ENCODE measurements at regions not wholly inside any gene's neighbourhood (a gene's known extent, or its start where the extent isn't known, plus 50 kb on each side); places are given as distances from the start of the nearest gene placed in this dataset.
A peak's percentile ranks its signal among the peaks of the same experiment; 100 is the strongest.

DNA sequence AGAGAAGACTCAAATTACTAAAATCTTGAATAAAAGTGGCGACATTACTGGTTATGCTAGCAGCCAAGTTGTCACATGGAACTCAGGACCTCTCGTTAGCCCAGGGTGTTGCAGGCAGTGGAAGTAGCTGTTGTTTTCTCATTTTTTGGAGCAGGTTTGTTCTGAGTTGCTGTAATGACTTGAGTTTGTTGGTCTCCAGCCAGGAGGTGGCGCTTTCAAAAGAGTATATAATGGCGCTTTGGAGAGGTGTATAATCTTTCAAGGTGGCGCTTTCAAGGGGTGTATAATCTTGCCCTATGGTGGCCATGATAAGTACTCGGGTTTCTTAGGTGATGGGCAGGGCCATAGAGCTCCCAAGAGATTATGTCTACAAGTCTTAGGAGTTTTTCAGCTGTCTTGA, 632.7 kb downstream of the NTRK3 start:
- TF ChIP-seq, protein P1, sequence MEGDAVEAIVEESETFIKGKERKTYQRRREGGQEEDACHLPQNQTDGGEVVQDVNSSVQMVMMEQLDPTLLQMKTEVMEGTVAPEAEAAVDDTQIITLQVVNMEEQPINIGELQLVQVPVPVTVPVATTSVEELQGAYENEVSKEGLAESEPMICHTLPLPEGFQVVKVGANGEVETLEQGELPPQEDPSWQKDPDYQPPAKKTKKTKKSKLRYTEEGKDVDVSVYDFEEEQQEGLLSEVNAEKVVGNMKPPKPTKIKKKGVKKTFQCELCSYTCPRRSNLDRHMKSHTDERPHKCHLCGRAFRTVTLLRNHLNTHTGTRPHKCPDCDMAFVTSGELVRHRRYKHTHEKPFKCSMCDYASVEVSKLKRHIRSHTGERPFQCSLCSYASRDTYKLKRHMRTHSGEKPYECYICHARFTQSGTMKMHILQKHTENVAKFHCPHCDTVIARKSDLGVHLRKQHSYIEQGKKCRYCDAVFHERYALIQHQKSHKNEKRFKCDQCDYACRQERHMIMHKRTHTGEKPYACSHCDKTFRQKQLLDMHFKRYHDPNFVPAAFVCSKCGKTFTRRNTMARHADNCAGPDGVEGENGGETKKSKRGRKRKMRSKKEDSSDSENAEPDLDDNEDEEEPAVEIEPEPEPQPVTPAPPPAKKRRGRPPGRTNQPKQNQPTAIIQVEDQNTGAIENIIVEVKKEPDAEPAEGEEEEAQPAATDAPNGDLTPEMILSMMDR (conservative IDR thresholded peaks at IDR 0.05; ENCODE audit: low read depth, low read length) = peak; percentile 44; the same call in 1 of the 2 replicates
- TF ChIP-seq EZH2 (IDR thresholded peaks at IDR 0.05; ENCODE audit: borderline replicate concordance, low read depth, low read length, poor library complexity, severe bottlenecking) = no peak

Data from A673 (cell line).